Activated T-helper 1 cell treated with anti-CD3 and anti-CD28 coated beads, Interleukin-2, amount 50 U/mL, for 16 hours (primary cell): ENCODE measurements at regions not wholly inside any gene's neighbourhood (a gene's known extent, or its start where the extent isn't known, plus 50 kb on each side); places are given as distances from the start of the nearest gene placed in this dataset.

Experiments
- DNase-seq, 2 donors: peaks; one replicate each; pipeline ENCODE4 v3.0.0-alpha.2; 2020; ENCODE audit warnings: low read depth in 1 of 2, low spot score in 1 of 2

DNA sequence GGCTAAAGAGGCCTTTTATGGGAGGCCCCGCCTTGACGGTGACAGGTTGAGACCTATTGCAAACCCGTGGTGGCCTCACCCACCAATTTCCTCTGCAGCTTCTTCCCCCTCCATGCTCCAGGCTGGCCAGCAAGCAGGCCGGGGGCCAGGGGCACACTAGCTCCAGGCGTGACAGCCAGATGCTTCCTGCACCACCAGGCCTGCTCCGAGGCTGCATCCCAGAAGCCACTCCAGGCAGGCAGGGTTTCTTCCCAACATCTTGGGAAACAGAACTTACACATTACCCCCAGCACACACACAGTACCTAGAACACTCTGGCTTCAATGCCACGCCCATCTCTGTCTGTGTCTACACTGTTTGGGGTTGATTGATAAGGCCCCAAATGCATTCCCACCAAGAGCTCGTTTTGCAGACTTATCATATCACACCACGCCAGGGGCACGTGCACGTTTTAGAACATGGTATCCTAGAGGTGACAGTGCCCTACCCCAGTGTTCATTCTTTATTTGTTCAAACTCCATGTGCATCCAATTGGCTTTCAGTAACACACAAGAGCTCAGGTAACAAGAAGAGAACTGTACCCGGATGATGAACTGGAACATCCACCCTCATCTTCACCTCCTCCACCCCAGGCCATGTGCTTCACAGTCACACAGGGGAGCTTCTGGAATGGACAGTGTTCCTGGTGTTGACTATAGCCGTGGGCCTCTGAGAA lies 221.4 kb upstream of the RREB1 start:
- no peak for DNase-seq

DNA sequence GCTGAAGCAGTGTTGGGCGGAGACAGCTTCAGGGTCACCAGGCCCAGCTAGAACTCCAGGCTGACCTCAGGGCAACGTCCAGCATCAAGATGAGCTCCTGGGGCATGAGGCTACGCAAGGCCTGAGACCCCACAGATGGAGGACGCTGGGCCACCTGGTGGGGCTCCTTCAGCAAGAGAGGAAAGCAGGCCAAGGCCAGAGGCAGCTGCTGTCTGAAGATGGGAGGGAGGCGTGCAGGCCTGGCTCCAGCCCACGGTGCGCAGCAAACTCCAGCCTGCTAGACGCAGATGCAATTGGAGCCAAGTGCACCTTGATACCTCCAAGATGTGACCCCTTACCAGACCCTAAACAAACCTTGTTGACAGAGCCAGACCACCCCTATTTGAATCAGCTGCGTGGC lies 220.9 kb upstream of the RREB1 start:
- DNase-seq, result no peak

DNA sequence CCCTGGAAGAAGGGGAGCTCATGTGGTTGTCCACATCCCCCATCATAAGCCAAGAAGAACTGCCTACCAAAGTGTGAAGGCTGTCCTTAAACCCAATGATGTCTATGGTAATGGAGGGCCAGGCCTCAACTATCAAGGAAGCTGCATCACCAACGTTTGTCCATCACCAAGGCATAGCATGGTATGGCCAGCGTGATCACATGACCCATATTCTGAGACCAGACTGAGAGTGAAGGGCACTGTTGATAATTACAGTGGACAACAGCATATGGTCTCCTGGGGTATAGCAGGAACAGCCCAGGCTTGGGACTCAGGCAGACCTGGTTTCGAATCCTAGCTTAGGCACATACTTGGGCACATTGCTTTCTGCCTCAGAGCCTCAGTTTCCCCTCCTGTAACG lies 218.2 kb upstream of the RREB1 start:
- DNase-seq, result no peak

- DNase-seq, result no peak
These were observed 217.3 kb upstream of the RREB1 start for GRCh38 chr6:6890400-6890858.

DNA sequence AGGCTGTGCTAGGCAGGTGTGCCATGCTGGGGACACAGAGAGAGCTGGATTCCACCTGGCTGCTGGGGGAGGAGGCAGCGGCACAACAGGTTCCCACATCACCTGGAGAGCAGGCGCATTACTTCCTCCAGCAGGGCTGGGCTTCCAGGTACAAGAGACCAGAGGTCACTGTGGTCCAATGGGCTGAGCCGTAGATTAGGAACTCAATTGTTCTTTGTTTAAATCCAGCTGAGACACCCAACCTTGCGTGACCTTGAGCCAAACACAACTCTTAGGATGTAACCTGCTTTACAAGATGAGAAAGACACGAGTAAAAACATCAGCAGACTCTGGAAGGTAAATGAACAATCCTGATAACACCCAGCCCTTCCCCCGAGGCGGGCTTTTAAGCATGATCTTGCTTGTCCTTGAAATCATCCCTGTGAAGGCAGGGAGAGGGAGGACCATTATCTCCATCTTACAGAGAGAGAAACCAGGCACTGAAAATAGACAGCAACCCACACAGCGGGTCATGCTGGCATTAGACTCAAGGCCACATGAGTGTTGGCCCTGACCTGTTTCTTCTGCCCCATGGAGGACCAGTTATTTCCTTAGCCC lies 216.5 kb upstream of the RREB1 start:
- no peak for DNase-seq

DNA sequence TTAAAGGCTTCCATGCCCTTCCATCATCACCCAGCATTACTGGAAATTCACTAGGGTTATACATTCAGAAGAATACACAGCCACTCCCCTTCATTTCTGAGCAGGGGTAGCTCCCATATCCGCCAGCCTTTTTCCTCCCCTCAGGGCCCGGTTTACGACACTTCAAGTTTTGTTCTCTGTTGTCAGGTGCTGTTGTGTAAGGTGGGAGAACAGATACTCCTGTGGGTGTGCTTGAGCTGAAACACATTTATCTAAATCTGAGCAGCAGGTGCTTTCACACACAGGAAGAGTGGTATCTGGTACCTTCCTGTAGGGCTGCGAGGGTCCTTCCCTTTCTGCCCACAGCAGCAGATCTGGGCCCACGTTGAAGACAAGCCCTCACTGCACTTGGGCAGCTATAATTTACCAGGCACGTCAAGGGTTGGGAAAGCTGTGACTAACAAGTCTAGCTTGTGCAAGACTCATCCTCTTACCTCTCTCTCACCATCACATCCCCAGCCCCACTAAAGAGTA lies 215.8 kb upstream of the RREB1 start:
- DNase-seq, result no peak

GRCh38 chr6:6892744-6893583 lies 214.8 kb upstream of the RREB1 start:
- no peak for DNase-seq

- DNase-seq, result no peak
These were observed 214.1 kb upstream of the RREB1 start for GRCh38 chr6:6893701-6894100.

DNA sequence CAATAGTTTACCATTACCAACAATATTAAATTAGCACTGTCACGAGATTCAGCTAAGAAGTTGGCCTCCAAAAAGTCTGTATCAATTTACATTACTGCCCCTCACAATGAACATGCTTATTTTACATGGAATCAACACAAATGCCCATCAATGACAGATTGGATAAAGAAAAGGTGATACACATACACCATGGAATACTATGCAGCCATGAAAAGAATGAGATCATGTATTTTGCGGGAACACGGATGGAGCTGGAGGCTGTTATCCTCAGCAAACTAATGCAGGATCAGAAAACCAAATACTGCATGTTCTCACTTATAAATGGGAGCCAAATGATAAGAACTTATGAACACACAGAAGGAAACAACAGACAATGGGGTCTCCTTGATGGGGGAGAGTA lies 211.8 kb upstream of the RREB1 start:
- DNase-seq, result no peak

- DNase-seq, result no peak
These were observed 210.6 kb upstream of the RREB1 start for GRCh38 chr6:6897140-6897539.

GRCh38 chr6:6900569-6901204 lies 207.1 kb upstream of the RREB1 start:
- DNase-seq, result no peak

GRCh38 chr6:6901205-6901719 lies 206.5 kb upstream of the RREB1 start:
- DNase-seq, result no peak

DNA sequence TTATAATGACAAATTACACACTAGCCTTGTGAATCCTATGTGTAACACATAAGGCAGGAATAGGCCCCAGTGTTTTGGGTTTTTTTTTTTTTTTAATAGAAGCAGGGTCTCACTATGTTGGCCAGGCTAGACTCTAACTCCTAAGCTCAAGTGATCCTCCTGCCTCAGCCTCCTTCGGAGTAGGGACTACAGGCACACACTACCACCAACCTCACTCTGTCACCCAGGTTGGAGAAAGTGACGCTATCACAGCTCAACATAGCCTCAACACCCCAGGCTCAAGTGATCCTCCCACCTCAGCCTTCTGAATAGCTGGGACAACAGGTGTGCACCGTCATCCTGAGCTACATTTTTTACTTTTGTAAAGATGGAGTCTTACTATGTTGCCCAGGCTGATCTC lies 205.8 kb upstream of the RREB1 start:
- DNase-seq, result no peak

GRCh38 chr6:6905961-6906518 lies 201.7 kb upstream of the RREB1 start:
- DNase-seq, result no peak

DNA sequence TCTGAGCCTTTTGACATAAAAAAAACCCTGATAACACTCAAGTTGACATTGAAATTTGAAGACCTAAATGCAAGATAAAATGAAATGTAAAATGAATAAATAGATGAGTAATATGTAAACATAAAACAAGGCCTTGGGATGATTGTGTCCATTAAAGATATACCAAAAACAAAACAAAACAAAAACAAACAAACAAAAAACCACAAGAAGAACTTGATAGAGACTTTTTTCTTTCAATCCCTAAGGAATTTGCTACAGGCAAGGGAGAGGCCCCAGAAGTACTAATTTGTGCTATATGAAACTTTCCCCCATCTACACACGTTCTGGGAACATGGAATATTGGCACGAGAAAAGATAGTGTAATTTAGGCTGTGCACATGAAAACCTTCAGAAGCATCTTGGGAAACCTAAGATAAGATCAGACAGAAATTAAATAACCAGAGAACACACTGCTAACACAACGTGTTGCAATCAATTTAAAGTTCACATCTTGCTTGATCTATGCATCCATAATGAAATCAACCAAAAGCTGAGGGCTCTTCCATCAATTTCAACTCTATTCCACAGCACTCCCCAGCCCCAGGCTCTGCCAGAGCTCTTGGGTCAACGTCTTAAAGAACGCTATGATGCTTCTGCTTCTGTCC lies 201.1 kb upstream of the RREB1 start:
- no peak for DNase-seq

- no peak for DNase-seq
These were observed 200.5 kb upstream of the RREB1 start for GRCh38 chr6:6907286-6907685.

DNA sequence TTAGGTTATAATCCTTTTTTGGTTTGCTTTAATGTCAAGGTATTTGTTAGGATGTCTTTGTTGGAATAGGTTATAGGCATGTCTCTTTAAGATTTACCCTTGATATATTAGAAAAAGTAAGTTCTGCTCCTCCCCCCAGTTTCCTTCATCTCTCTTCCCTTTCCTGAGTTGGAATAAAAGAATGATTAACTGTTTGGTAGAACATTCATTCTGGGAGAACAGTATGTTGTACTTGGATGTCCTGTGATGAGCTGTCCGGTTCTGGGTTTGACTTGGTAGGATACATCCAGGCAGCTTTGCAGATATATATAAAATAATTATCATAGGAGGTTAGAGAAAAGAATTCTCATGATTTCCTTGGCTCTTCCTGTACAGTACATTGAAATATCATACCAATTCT lies 199.6 kb upstream of the RREB1 start:
- DNase-seq, result no peak

- no peak for DNase-seq
These were observed 198.7 kb upstream of the RREB1 start for GRCh38 chr6:6909111-6909510.

GRCh38 chr6:6910734-6911295 lies 196.9 kb upstream of the RREB1 start:
- no peak for DNase-seq

- no peak for DNase-seq
These were observed 196.4 kb upstream of the RREB1 start for GRCh38 chr6:6911391-6911790.
